AG04450 (cell line): ENCODE measurements at regions not wholly inside any gene's neighbourhood (a gene's known extent, or its start where the extent isn't known, plus 50 kb on each side); places are given as distances from the start of the nearest gene placed in this dataset.

Experiments
- CTCF ChIA-PET: fragments of 300-600, 350-600 bp; formaldehyde crosslinking; extraction: SDS; loops from one replicate; lab custom pipeline; 2022; ENCODE audit warnings: antibody characterized with exemption, inconsistent platforms; lab: Charles Lee
- POLR2A ChIA-PET: fragments of 350-600 bp; formaldehyde crosslinking; extraction: SDS; loops from one replicate; lab custom pipeline; 2021; ENCODE audit warnings: antibody characterized with exemption, inconsistent platforms; lab: Yijun Ruan, JAX
- DNase-seq: peaks from one replicate; pipeline ENCODE4 v3.0.0-alpha.2; 2011; ENCODE audit warnings: low read depth, low spot score
- H3K27ac ChIP-seq: one replicate; pipeline ENCODE4 v1.5.1; 2012; ENCODE audit warnings: low read depth, low read length, control low read depth
- H3K27me3 ChIP-seq: one replicate; pipeline ENCODE4 v1.6.0; 2012; ENCODE audit warnings: low read length; ENCODE audit not compliant: control insufficient read depth, insufficient read depth
- H3K4me3 ChIP-seq: 2 replicates; pipeline ENCODE4 v1.5.1; 2011; ENCODE audit warnings: mild to moderate bottlenecking, low read depth, low read length, control low read depth
- H3K9me3 ChIP-seq: 2 replicates; pipeline ENCODE4 v1.5.1; 2012; ENCODE audit warnings: low read length; ENCODE audit not compliant: control insufficient read depth, insufficient read depth
- TF ChIP-seq, protein P1 (sequence below): IDR thresholded peaks from 2 replicates; pipeline ENCODE4 v1.5.1; 2011; ENCODE audit warnings: low read depth, low read length, control low read depth, inconsistent platforms

DNA sequence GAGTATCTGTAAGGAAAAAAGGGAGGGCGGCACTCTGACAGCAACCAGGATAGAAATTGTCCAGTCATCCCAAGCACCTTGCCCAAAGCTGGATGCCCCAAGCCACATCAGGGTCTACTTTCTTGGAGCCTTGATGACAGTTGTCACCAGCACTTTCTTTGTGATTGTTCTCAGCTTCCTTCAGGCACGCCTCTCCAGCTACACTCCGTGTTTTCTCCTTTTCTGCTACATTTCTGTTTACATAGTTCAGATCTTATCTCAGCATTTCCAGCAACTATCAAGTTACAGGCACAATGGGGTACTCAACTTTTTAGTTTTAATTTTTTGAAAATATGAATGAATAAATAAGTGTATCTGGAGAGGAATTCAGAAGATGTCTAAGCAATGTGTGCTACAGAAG is 115.3 kb upstream of the CELF4 start:
- CTCF ChIA-PET = no interaction called here
- Histone ChIP-seq H3K27ac (no peak overlapping the region), H3K9me3 (peaks cover 15% of the 10 kb centered on the region; the same call in 1 of the 2 replicates), H3K27me3 (no peaks in the 10 kb centered on the region), H3K4me3 (no peak overlapping the region)
- POLR2A ChIA-PET = no interaction called here
- no peak for DNase-seq
- TF ChIP-seq, protein P1, sequence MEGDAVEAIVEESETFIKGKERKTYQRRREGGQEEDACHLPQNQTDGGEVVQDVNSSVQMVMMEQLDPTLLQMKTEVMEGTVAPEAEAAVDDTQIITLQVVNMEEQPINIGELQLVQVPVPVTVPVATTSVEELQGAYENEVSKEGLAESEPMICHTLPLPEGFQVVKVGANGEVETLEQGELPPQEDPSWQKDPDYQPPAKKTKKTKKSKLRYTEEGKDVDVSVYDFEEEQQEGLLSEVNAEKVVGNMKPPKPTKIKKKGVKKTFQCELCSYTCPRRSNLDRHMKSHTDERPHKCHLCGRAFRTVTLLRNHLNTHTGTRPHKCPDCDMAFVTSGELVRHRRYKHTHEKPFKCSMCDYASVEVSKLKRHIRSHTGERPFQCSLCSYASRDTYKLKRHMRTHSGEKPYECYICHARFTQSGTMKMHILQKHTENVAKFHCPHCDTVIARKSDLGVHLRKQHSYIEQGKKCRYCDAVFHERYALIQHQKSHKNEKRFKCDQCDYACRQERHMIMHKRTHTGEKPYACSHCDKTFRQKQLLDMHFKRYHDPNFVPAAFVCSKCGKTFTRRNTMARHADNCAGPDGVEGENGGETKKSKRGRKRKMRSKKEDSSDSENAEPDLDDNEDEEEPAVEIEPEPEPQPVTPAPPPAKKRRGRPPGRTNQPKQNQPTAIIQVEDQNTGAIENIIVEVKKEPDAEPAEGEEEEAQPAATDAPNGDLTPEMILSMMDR = no peak

DNA sequence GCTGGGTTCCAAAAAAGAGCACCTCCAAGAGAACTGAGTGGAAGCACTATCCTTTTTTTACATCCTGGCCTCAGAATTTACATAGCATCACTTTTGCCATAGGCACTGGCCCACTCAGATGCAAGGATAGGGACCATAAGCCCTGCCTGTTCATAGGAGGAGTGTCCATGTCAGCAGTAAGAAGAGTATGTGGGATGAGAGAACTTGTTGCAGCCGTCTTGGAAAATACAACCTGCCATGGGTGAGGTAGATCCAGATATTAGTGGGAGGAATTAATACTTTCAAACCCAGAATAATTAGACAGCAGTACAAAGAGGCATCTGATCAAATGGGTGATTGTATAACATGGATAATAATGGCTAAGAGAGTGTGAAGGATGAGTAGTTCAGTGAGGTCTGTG is 110.7 kb upstream of the CELF4 start:
- TF ChIP-seq, protein P1 = no peak
- ChIA-PET CTCF (no interaction called here), POLR2A (no interaction called here)
- no peak overlapping the region for H3K27ac ChIP-seq
- DNase-seq = no peak
- H3K9me3 ChIP-seq = peaks cover 12% of the 10 kb centered on the region
- H3K4me3 ChIP-seq = no peak overlapping the region
- no peaks in the 10 kb centered on the region for H3K27me3 ChIP-seq

DNA sequence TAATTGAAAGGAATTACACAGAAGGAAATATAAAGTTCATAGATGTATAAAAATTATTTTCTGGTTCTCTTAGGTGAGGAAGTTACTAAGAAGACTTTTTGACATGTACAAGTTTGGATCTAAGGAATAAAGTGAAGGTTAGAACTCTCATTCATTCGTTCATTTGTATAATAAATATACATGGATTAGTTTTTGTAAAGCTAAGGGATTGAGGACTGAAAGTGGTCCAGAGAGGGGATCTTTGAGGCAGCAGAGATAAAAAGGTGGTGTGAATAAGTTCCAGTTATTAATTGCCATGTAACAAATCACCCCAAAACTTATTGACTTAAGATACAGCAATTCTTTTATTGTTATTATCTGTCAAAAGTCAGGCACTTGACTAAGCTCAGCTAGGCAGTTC is 110.1 kb upstream of the CELF4 start:
- Histone ChIP-seq H3K27me3 (no peaks in the 10 kb centered on the region), H3K9me3 (peaks cover 18% of the 10 kb centered on the region), H3K27ac (no peak overlapping the region), H3K4me3 (no peak overlapping the region)
- DNase-seq = no peak
- TF ChIP-seq, protein P1 = no peak
- ChIA-PET POLR2A (no interaction called here), CTCF (no interaction called here)

DNA sequence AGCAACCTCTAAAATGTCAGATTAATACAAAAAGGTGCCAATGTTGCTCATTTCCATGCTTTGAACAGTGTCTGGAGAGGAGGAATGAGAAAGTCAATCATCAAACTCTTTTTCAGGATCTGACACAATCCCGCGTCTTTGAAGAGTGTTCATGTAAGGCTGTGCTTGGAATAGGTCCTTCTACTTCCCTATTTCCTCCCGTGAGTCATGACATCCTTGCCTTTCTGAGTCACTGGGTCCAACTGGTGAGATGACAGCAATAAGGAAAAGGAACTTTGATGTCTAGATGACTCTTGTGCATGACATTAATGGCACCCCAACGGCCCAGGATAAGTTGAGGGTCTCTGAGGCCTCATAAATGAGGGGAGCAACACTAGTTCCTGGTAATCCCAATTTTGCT is 109.0 kb upstream of the CELF4 start:
- peaks cover 29% of the 10 kb centered on the region for H3K9me3 ChIP-seq
- H3K4me3 ChIP-seq = no peak overlapping the region
- TF ChIP-seq, protein P1 = no peak
- ChIA-PET POLR2A (no interaction called here), CTCF (no interaction called here)
- no peak for DNase-seq
- H3K27me3 ChIP-seq = no peaks in the 10 kb centered on the region
- H3K27ac ChIP-seq = no peak overlapping the region

DNA sequence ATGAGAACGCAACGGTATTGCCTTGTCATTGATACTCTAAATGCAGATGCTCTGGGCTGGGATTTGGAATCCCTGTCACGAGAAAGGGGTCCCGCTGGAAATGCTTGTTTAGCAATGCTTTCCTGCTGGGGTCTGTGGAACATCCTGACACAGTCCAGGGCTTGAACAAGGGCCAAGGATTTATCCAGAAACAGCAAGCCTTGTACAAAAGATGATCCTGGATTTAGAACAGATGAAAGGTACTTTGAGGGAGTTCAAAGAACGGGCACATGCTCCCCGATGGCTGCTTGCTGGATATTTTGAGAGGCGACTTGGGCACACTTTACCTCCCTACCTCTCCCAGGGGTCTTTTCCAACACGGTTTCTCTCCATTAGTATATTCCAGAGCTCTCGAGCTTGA is 108.1 kb upstream of the CELF4 start:
- Histone ChIP-seq H3K4me3 (no peak overlapping the region), H3K9me3 (peaks cover 38% of the 10 kb centered on the region), H3K27me3 (no peaks in the 10 kb centered on the region), H3K27ac (no peak overlapping the region)
- ChIA-PET CTCF (no interaction called here), POLR2A (no interaction called here)
- no peak for DNase-seq
- TF ChIP-seq, protein P1 = no peak
